Activated CD8-positive, alpha-beta memory T cell treated with anti-CD3 and anti-CD28 coated beads for 24 hours (primary cell): ENCODE measurements at regions not wholly inside any gene's neighbourhood (a gene's known extent, or its start where the extent isn't known, plus 50 kb on each side); places are given as distances from the start of the nearest gene placed in this dataset.
"Not testable (repeated sequence)": the region's sequence is repeated elsewhere in the genome, so short reads cannot be mapped to it uniquely, and the experiment has no call there.

Experiments used
- DNase-seq: peaks from one replicate; pipeline ENCODE4 v3.0.0-alpha.2; 2020

GRCh38 chr13:78133511-78133910 is 214.9 kb upstream of the EDNRB start:
- no peak for DNase-seq

- DNase-seq = no peak
These were observed 213.2 kb upstream of the EDNRB start for GRCh38 chr13:78131811-78132210.

- DNase-seq = no peak
These were observed 212.7 kb upstream of the EDNRB start for GRCh38 chr13:78131346-78131745.

- DNase-seq = no peak
These were observed 211.2 kb upstream of the EDNRB start for GRCh38 chr13:78129823-78130222.

GRCh38 chr13:78129359-78129758 is 210.7 kb upstream of the EDNRB start:
- DNase-seq = no peak

GRCh38 chr13:78121459-78122348 is 203.1 kb upstream of the EDNRB start:
- no peak for DNase-seq

- no peak for DNase-seq
These were observed 202.4 kb upstream of the EDNRB start for GRCh38 chr13:78121001-78121400.

DNA sequence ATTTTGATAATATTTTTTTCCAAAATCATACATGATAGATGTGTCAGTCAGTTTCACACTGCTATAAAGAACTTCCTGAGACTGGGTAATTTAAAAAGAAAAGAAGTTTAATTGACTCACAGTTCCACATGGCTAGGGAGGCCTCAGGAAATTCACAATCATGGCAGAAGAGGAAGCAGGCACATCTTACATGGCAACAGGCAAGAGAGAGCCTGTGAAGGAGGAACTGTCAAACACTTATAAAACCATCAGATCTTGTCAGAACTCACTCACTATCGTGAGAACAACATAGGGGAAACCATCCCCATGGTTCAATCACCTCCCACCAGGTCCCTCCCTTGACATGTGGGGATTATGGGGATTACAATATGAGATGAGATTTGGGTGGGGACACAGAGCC is 201.5 kb upstream of the EDNRB start:
- not testable (repeated sequence) for DNase-seq

DNA sequence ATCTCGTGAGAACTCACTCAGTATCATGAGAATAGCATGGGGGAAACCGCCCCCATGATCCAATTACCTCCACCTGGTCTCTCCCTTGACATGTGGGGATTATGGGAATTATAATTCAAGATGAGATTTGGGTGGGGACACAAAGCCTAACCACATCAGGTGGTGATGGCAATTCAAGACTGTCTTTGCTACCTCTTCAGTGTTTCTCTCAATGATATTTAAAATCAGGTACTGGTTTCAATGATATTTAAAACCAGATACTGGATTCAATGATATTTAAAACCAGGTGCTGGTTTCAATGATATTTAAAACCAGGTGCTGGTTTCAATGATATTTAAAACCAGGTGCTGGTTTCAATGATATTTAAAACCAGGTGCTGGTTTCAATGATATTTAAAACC is 198.4 kb upstream of the EDNRB start:
- not testable (repeated sequence) for DNase-seq

GRCh38 chr13:78105656-78106055 is 187.0 kb upstream of the EDNRB start:
- no peak for DNase-seq

- DNase-seq = no peak
These were observed 185.3 kb upstream of the EDNRB start for GRCh38 chr13:78103936-78104335.

DNA sequence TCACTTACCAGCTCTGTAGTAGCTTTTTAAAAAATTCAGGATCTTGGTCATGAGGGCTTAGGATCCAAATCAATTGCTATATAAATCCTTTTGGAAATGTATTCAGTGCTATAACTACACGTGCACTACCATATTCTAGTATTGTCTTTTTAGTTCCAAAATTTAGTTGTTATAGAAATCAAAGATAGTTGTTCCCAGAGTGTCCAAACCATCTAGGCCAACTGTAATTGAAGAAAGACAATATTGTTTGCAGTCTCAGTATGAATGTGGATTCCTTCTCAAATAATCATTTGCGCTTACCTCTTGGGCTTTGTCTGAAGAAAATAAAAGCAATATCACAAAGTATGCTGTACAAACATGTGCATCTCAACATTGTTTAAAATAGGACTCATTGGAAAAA is 184.1 kb upstream of the EDNRB start:
- DNase-seq = no peak

DNA sequence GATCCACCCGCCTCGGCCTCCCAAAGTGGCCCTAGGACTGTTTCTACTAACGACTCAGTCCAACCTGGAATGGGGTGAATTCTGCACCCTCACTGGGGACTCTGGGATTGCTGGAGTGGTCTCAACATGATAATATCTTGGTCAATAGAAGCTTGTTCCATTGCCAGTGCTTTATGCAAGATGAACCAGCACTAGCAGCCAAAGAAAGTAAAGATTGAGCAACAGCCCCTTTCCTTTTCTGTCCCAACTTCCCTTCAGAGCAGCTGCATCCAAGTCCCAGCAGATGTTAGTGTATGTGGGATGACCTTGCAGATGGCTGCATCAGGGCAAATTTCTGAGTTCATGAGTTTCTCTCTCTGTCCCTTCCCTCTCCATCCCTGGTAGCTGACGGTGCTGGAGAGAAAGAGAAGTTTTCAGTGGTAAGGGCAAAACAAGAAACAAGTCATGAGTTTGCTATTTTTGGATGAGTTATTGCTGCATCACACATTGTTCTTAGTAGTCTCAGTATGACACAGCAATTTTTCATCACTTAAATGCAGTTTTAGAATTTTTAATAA is 183.6 kb upstream of the EDNRB start:
- DNase-seq = no peak

DNA sequence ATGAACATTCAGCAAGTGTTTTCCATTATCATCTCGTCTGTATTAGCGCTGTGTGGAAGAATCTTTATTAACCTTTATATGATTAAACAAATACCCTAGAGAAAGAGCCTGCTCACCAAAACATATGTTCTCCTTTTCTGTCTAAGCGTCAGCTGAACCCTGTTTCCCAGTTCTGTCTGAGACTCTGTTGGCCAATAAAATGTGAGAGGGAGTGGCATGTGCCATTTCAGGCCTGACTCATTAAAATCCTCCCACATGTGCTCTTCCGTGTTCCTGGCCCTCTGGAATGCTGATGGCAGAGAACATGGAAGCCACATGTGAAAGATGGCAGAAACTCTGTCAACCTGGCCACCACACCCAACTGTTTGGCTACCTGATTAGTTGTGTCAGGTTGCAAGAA is 181.9 kb upstream of the EDNRB start:
- no peak for DNase-seq

DNA sequence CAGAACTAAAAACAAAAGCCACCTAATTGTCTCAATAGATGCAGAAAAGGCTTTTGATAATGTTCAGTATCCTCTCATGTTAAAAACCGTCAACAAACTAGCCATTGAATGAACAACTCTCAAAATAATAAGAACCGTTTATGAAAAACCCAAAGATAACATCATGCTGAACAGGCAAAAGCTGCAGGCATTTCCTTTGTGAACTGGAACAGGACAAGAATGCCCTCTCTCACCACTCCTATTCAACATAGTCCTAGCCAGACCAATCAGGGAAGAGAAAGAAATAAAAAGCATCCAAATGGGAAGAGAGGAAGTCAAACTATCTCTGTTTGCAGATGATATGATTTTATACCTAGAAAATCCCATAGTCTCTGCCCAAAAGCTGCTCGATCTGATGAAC is 179.6 kb upstream of the EDNRB start:
- DNase-seq = no peak

- no peak for DNase-seq
These were observed 177.6 kb upstream of the EDNRB start for GRCh38 chr13:78096221-78096620.

DNA sequence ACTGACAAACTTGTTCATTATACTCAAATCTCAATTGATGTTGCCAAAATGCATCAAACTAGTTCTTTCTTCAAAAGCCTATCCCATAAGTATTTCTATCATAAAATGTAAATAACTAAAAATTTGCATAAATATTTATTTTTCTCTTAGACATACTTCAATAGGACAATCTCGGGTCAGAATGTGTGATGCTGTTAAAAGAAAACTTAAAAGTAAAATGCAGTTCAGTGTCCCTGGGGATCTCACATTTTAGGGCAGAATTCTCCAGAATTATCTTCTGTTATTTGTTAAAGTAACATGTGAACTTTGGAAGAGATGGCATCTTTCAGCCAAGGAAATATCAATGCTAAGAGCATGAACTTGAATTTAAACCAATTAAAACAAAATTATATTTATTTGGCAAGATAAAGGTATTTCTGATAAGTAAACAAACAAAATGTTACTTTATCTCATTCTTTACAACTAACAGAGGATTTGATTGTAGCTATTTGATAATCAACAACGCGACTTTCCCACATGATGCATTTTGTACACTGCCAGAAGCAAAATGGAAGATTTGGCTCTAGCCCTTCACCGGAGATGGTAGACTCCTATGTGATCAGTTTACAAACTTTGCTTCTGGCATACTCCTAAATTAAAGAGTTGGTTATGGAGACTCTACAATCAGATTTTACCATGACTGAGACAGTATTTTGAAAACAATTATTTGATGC is 169.5 kb upstream of the EDNRB start:
- DNase-seq = no peak

- DNase-seq = no peak
These were observed 167.0 kb upstream of the EDNRB start for GRCh38 chr13:78085434-78086225.

DNA sequence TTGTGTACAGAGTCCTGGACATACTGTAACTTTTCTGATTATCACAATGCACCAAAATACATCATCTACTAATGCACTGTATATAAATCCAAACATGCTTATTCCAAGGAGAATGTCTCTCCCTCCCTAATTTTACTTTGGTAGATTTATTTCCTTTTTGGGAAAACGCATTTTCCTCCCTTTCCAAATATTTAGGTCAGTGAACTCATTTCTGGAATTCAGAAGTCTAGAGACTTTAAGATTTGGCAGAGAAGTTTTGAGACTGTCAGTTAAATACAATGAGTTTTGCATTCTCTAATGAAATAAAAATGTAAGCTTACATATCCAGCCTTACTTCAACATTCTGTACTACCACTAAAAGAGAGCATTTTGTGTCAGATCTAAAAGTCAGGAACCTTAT is 165.8 kb upstream of the EDNRB start:
- no peak for DNase-seq

- no peak for DNase-seq
These were observed 159.5 kb upstream of the EDNRB start for GRCh38 chr13:78078168-78078567.

DNA sequence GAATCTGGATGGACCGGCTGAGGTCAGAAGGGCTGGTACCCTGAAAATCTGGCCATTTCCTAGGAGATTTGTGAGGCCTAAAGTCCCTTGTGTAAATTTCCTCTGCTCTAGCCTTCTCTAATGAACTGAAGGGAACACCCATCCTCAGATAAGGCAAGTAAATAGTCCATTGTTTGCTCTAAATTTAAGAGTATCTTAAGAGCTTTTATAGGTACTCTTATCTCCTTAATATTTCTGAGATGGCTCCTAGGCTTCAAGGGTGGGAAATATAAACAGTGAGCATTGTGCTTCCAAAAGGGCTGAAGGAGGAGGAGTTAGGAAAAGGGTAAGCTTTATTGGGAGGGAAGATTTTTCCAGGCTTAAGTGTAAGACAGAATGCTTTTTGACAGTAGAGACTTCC is 148.7 kb upstream of the EDNRB start:
- no peak for DNase-seq

DNA sequence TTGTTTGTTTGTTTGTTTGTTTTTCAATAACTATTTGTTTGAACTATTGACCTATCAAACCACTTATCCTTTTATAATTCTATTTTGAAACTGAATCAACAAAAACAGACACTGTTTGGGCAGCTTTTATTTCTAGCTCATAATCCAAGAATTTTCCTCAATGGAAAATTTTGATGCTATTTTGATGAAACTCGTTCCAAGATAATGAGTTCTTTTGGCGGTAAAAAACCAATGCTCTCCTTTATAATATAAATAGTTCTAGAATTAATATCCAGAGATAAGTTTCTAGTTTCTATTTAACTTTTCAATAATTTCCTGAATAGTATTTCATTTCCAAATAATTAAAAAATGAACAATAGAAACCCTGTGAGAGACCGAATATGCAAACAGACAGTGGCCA is 146.5 kb upstream of the EDNRB start:
- DNase-seq = no peak

GRCh38 chr13:78061806-78062205 is 143.2 kb upstream of the EDNRB start:
- DNase-seq = no peak
